OCI-LY7 (cell line): ENCODE measurements at regions not wholly inside any gene's neighbourhood (a gene's known extent, or its start where the extent isn't known, plus 50 kb on each side); places are given as distances from the start of the nearest gene placed in this dataset.

Source experiments
- BruUV-seq: library from RNA; stranded (reverse); fragments of 400-500 nt; replicated peaks from 2 replicates; lab custom pipeline; 2021; lab: Mats Ljungman, UMichigan
- CTCF ChIA-PET: fragments of 300-600 bp; sonication (Branson Sonifier 250); formaldehyde crosslinking; loops from one replicate; lab custom pipeline; 2022; ENCODE audit warnings: antibody characterized with exemption; ENCODE audit not compliant: unreplicated experiment; lab: Charles Lee
- POLR2A ChIA-PET: fragments of 300-600 bp; sonication (Branson Sonifier 250); formaldehyde crosslinking; loops from one replicate; lab custom pipeline; 2022; ENCODE audit warnings: antibody characterized with exemption; lab: Charles Lee
- DNase-seq: peaks from one replicate; pipeline ENCODE4 v3.0.0-alpha.2; 2015; ENCODE audit warnings: low spot score
- H2AFZ ChIP-seq: fragments of 200-600 bp; sonication (generic), shearing (Covaris generic); 2 replicates; pipeline ENCODE4 v1.6.1; 2014; ENCODE audit warnings: mild to moderate bottlenecking, antibody characterized with exemption, low read length, moderate library complexity
- H3K27ac ChIP-seq: fragments of 200-600 bp; sonication (generic); 2 replicates; pipeline ENCODE4 v1.5.1; 2014; ENCODE audit warnings: mixed run types, low read depth, mild to moderate bottlenecking, moderate library complexity, low read length, inconsistent platforms; ENCODE audit not compliant: poor library complexity, severe bottlenecking
- H3K36me3 ChIP-seq: fragments of 200-600 bp; sonication (generic); 2 replicates; pipeline ENCODE4 v1.6.1; 2014; ENCODE audit warnings: mild to moderate bottlenecking, antibody characterized with exemption, low read length, moderate library complexity, mixed read lengths; ENCODE audit not compliant: insufficient read depth
- H3K4me1 ChIP-seq: fragments of 200-600 bp; sonication (generic); 2 replicates; pipeline ENCODE4 v1.5.1; 2014; ENCODE audit warnings: mild to moderate bottlenecking, low read length; ENCODE audit not compliant: insufficient read depth, poor library complexity, severe bottlenecking
- H3K4me2 ChIP-seq: fragments of 200-600 bp; sonication (generic); 2 replicates; pipeline ENCODE4 v1.6.1; 2014; ENCODE audit warnings: mild to moderate bottlenecking, low read length
- H3K4me3 ChIP-seq: fragments of 200-600 bp; sonication (generic); 2 replicates; pipeline ENCODE4 v1.5.1; 2014; ENCODE audit warnings: mild to moderate bottlenecking, low read depth, low read length; ENCODE audit not compliant: poor library complexity, severe bottlenecking
- H3K79me2 ChIP-seq: fragments of 200-600 bp; sonication (generic); 2 replicates; pipeline ENCODE4 v1.6.1; 2016; ENCODE audit warnings: low read depth, mild to moderate bottlenecking, low read length, moderate library complexity, mixed read lengths; ENCODE audit not compliant: insufficient read depth
- H3K9me2 ChIP-seq: fragments of 200-600 bp; sonication (generic); 2 replicates; pipeline ENCODE4 v1.6.1; 2016; ENCODE audit warnings: mild to moderate bottlenecking, low read length, mixed read lengths; ENCODE audit not compliant: insufficient read depth
- H3K9me3 ChIP-seq: fragments of 200-600 bp; sonication (generic); 2 replicates; pipeline ENCODE4 v1.6.1; 2014; ENCODE audit warnings: mild to moderate bottlenecking, mixed run types, low read length, mixed read lengths
- H4K20me1 ChIP-seq: fragments of 200-600 bp; sonication (generic); 2 replicates; pipeline ENCODE4 v1.6.1; 2014; ENCODE audit warnings: mild to moderate bottlenecking, antibody characterized with exemption, low read length, moderate library complexity, mixed read lengths; ENCODE audit not compliant: insufficient read depth
- CTCF ChIP-seq: fragments of 200-600 bp; sonication (generic); conservative IDR thresholded peaks from 2 replicates; pipeline ENCODE4 v1.5.1; 2014; ENCODE audit warnings: mild to moderate bottlenecking, antibody characterized with exemption, low read length, moderate library complexity, mixed read lengths
- EZH2phosphoT487 ChIP-seq: fragments of 200-600 bp; sonication (generic); IDR thresholded peaks from 2 replicates; pipeline ENCODE4 v1.6.1; 2018; ENCODE audit warnings: low read depth, borderline replicate concordance, mild to moderate bottlenecking, mixed run types, antibody characterized with exemption, low read length, moderate library complexity, mixed read lengths
- intact Hi-C: fragments of 100-400 bp; cut with micrococcal nuclease; formaldehyde crosslinking; loops from one replicate; pipeline ENCODE4 v1.10.0; 2022; ENCODE audit not compliant: unreplicated experiment

GRCh38 chr15:61295239-61295638, 66.1 kb upstream of the RORA start:
- Histone ChIP-seq H3K4me2 (no peak overlapping the region), H3K4me1 (no peaks in the 10 kb centered on the region), H3K9me3 (no peaks in the 10 kb centered on the region), H3K9me2 (no peaks in the 10 kb centered on the region), H3K79me2 (no peaks in the 10 kb centered on the region), H4K20me1 (no peaks in the 10 kb centered on the region), H3K4me3 (no peak overlapping the region), H2AFZ (no peak overlapping the region), H3K27ac (no peak overlapping the region), H3K36me3 (no peaks in the 10 kb centered on the region)
- BruUV-seq, result no TSS peak
- intact Hi-C loops, result no loop called here
- DNase-seq, result no peak
- CTCF ChIA-PET, result no interaction called here
- TF ChIP-seq EZH2phosphoT487 (no peak), CTCF (no peak)
- POLR2A ChIA-PET, result no interaction called here

GRCh38 chr15:61282661-61283060, 53.6 kb upstream of the RORA start:
- no TSS peak for BruUV-seq
- no peaks in the 10 kb centered on the region for H3K36me3 ChIP-seq
- H3K4me2 ChIP-seq, result no peak overlapping the region
- no peak for DNase-seq
- no peaks in the 10 kb centered on the region for H3K79me2 ChIP-seq
- no peaks in the 10 kb centered on the region for H3K4me1 ChIP-seq
- no peaks in the 10 kb centered on the region for H3K9me2 ChIP-seq
- no peak overlapping the region for H3K27ac ChIP-seq
- H2AFZ ChIP-seq, result no peak overlapping the region
- H3K9me3 ChIP-seq, result no peaks in the 10 kb centered on the region
- CTCF ChIA-PET, result interaction anchor here (0.6 kb wide), 1 partner anchor 1564 kb away, joined by 3 read pairs; no protein-coding TSS in a partner anchor
- POLR2A ChIA-PET, result interaction anchor here (0.5 to 0.6 kb wide), 2 partner anchors 162 to 239 kb away, joined by 3 to 4 read pairs; no protein-coding TSS in a partner anchor
- H4K20me1 ChIP-seq, result no peaks in the 10 kb centered on the region
- H3K4me3 ChIP-seq, result no peak overlapping the region
- intact Hi-C loops, result no loop called here
- TF ChIP-seq CTCF (no peak), EZH2phosphoT487 (no peak)

- CTCF ChIA-PET, result no interaction called here
- BruUV-seq, result no TSS peak
- H3K79me2 ChIP-seq, result no peaks in the 10 kb centered on the region
- H3K9me2 ChIP-seq, result no peaks in the 10 kb centered on the region
- H3K4me3 ChIP-seq, result no peak overlapping the region
- H2AFZ ChIP-seq, result no peak overlapping the region
- TF ChIP-seq EZH2phosphoT487 (no peak), CTCF (no peak)
- H3K4me2 ChIP-seq, result no peak overlapping the region
- DNase-seq, result no peak
- no peaks in the 10 kb centered on the region for H3K9me3 ChIP-seq
- no peak overlapping the region for H3K27ac ChIP-seq
- H3K4me1 ChIP-seq, result no peaks in the 10 kb centered on the region
- no peaks in the 10 kb centered on the region for H4K20me1 ChIP-seq
- POLR2A ChIA-PET, result no interaction called here
- H3K36me3 ChIP-seq, result no peaks in the 10 kb centered on the region
- intact Hi-C loops, result no loop called here
Observed at GRCh38 chr15:61281328-61281727, 52.2 kb upstream of the RORA start.
